ENCODE measurements at regions not wholly inside any gene's neighbourhood (a gene's known extent, or its start where the extent isn't known, plus 50 kb on each side); places are given as distances from the start of the nearest gene placed in this dataset.

GRCh38 chr18:2468051-2468450, 103.3 kb downstream of the METTL4 start:
- DNase-seq, result no peak

GRCh38 chr18:2471523-2471922, 99.8 kb downstream of the METTL4 start:
- no peak for DNase-seq

- DNase-seq, result no peak
These were observed 92.6 kb downstream of the METTL4 start for GRCh38 chr18:2478662-2479061.

GRCh38 chr18:2480536-2480935, 90.8 kb downstream of the METTL4 start:
- no peak for DNase-seq

GRCh38 chr18:2482706-2483475, 88.4 kb downstream of the METTL4 start:
- no peak for DNase-seq

DNA sequence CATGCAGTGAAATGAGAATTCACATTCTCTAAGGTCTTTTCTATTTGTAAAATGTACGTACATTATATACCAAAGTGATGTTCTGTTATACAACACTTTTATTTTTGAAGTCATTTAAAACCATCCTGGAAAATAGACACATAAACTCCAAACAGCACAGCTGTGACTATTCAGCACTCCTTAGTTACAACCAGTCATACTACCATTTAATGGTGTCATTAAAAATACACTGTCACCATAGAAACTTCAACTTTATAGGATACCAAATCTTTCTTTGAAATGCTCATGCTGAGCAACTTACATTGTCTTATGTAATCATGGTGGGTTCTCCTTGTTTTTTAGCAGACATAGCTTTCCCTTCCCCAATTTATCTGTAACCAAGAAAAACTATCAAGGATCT, 85.3 kb downstream of the METTL4 start:
- no peak for DNase-seq

DNA sequence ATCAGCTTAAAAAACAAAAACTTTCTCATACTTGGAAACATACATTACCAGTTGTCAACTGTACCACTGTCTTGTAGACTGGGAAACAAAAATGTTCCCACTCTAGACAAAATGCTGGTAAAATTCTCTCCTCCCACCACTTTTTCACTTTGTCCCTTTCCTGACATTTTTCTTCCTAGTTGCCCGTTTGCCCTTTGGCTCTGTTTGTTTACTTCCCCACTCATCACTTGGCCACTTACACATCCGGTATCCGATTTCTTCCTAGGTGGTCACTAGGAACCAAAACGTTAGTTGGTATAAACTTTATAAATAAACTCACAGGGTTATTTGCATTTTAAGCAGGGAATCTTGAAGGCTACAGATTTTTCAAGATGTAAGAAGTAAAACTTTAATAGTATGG, 84.9 kb downstream of the METTL4 start:
- no peak for DNase-seq

Measured in activated CD4-positive, alpha-beta T cell treated with anti-CD3 and anti-CD28 coated beads, Interleukin-2, amount 50 U/mL, for 1 hour (primary cell).